Suprapubic skin (tissue), 4 donors: ENCODE measurements at regions not wholly inside any gene's neighbourhood (a gene's known extent, or its start where the extent isn't known, plus 50 kb on each side); places are given as distances from the start of the nearest gene placed in this dataset.

ENCODE experiments used
- CTCF ChIP-seq, 2 donors: fragments of 200-600 bp in 1 of 2; fragments of 450-650 bp in 1 of 2; sonication (generic) in 1 of 2; IDR thresholded peaks; one replicate each; pipeline ENCODE4 v1.5.1; 2016 to 2019; ENCODE audit warnings: antibody characterized with exemption in 2 of 2, mild to moderate bottlenecking in 1 of 2, moderate library complexity in 1 of 2
- POLR2A ChIP-seq, 2 donors: fragments of 450-650 bp; IDR thresholded peaks; one replicate each; pipeline ENCODE4 v1.6.1; 2017; ENCODE audit warnings: antibody characterized with exemption in 2 of 2, mild to moderate bottlenecking in 2 of 2, moderate library complexity in 2 of 2
- POLR2AphosphoS5 ChIP-seq, 3 donors: sonication (generic); formaldehyde crosslinking; IDR thresholded peaks; one replicate each; pipeline ENCODE4 v1.6.1; 2017; ENCODE audit warnings: antibody characterized with exemption in 3 of 3

GRCh38 chr16:17847234-17847795, 376.6 kb upstream of the XYLT1 start:
- no peak for TF ChIP-seq CTCF (IDR thresholded peaks at IDR 0.05)
- TF ChIP-seq POLR2A (IDR thresholded peaks at IDR 0.05) = no peak
- TF ChIP-seq POLR2AphosphoS5 (IDR thresholded peaks at IDR 0.05) = no peak
